B cell (primary cell): ENCODE measurements at regions not wholly inside any gene's neighbourhood (a gene's known extent, or its start where the extent isn't known, plus 50 kb on each side); places are given as distances from the start of the nearest gene placed in this dataset.

Experiments used
- ATAC-seq: fragments of 200-7000 bp; cut with Tn5 transposase; one replicate; pipeline ENCODE4 v1.10.0; 2021; ENCODE audit warnings: low read depth, mild to moderate bottlenecking, moderate number of reproducible peaks, moderate library complexity
- CTCF ChIA-PET: fragments of 350-600 bp; sonication (Branson Sonifier 250); formaldehyde crosslinking; loops from one replicate; lab custom pipeline; 2021; ENCODE audit warnings: antibody characterized with exemption, inconsistent platforms; lab: Charles Lee
- POLR2A ChIA-PET: fragments of 350-600 bp; sonication (Branson Sonifier 250); formaldehyde crosslinking; loops from one replicate; lab custom pipeline; 2021; ENCODE audit warnings: antibody characterized with exemption; lab: Charles Lee
- DNase-seq: peaks from one replicate; pipeline ENCODE4 v3.0.0; 2013
- H2AFZ ChIP-seq: 2 replicates; pipeline ENCODE4 v1.6.1; 2012; ENCODE audit warnings: mild to moderate bottlenecking, low read depth, low read length; ENCODE audit not compliant: insufficient read depth, poor library complexity, severe bottlenecking
- H3K27ac ChIP-seq, 2 donors: 1 replicate in 1 of 2; 2 replicates in 1 of 2; pipeline ENCODE4 v1.5.1; 2012 to 2013; ENCODE audit warnings: low read length in 2 of 2, mild to moderate bottlenecking in 2 of 2, moderate library complexity in 1 of 2
- H3K27me3 ChIP-seq, 4 experiments: fragments of 200-600 bp in 1 of 4; sonication (generic) in 1 of 4; replicated peaks in 1 of 4; 1 replicate in 2 of 4; 2 replicates in 2 of 4; pipeline versions ENCODE4 v1.6.1 to v1.7.0; 2013 to 2016; ENCODE audit warnings: low read length in 3 of 4, mild to moderate bottlenecking in 2 of 4, mixed read lengths in 1 of 4, moderate library complexity in 1 of 4; ENCODE audit not compliant: insufficient read depth in 4 of 4, control insufficient read depth in 3 of 4; ENCODE audit errors: control extremely low read depth in 1 of 4
- H3K36me3 ChIP-seq, 2 experiments: replicated peaks in 1 of 2; 1 replicate in 1 of 2; 2 replicates in 1 of 2; pipeline versions ENCODE4 v1.6.1 to v1.7.1; 2013; ENCODE audit warnings: low read length in 1 of 2; ENCODE audit not compliant: insufficient read depth in 2 of 2, control insufficient read depth in 1 of 2; ENCODE audit errors: control extremely low read depth in 1 of 2, extremely low read depth in 1 of 2
- H3K4me1 ChIP-seq, 2 donors: fragments of 200-600 bp in 1 of 2; sonication (generic) in 1 of 2; 1 replicate in 1 of 2; 2 replicates in 1 of 2; pipeline versions ENCODE4 v1.5.1 to v1.6.1; 2013 to 2017; ENCODE audit warnings: low read length in 2 of 2; ENCODE audit not compliant: control insufficient read depth in 2 of 2, insufficient read depth in 2 of 2
- H3K4me2 ChIP-seq: replicated peaks from 2 replicates; pipeline ENCODE3; 2012; ENCODE audit warnings: mild to moderate bottlenecking, low read depth, low read length; ENCODE audit not compliant: poor library complexity, severe bottlenecking
- H3K4me3 ChIP-seq, 5 experiments: fragments of 200-600 bp in 1 of 5; sonication (generic) in 1 of 5; 1 replicate in 3 of 5; 2 replicates in 2 of 5; pipeline versions ENCODE4 v1.5.1 to v1.7.0; 2011 to 2016; ENCODE audit warnings: low read length in 4 of 5, mild to moderate bottlenecking in 4 of 5, low read depth in 2 of 5, control low read depth in 1 of 5, moderate library complexity in 1 of 5; ENCODE audit not compliant: insufficient read depth in 1 of 5; ENCODE audit errors: control extremely low read depth in 1 of 5, extremely low read depth in 1 of 5
- H3K79me2 ChIP-seq: fragments of 200-600 bp; sonication (generic); one replicate; pipeline ENCODE4 v1.6.0; 2016; ENCODE audit warnings: low read length; ENCODE audit not compliant: control insufficient read depth, insufficient read depth
- H3K9ac ChIP-seq: fragments of 200-600 bp; sonication (generic); 2 replicates; pipeline ENCODE4 v1.6.1; 2017; ENCODE audit warnings: mild to moderate bottlenecking, low read length, moderate library complexity
- H3K9me3 ChIP-seq, 3 donors: one replicate each; pipeline versions ENCODE4 v1.6.1 to v1.7.1; 2013; ENCODE audit warnings: low read length in 2 of 3; ENCODE audit not compliant: control insufficient read depth in 2 of 3, insufficient read depth in 1 of 3; ENCODE audit errors: control extremely low read depth in 1 of 3
- H4K20me1 ChIP-seq: 2 replicates; pipeline ENCODE4 v1.6.0; 2012; ENCODE audit warnings: mild to moderate bottlenecking, low read length; ENCODE audit not compliant: insufficient read depth, control insufficient read depth, poor library complexity, severe bottlenecking
- H3K27ac Mint-ChIP-seq: one replicate; pipeline ENCODE4 v1.8.0; 2021; ENCODE audit warnings: mixed read lengths
- H3K27me3 Mint-ChIP-seq: one replicate; pipeline ENCODE4 v1.8.0; 2021; ENCODE audit warnings: mixed read lengths
- H3K4me1 Mint-ChIP-seq: one replicate; pipeline ENCODE4 v1.8.0; 2021; ENCODE audit warnings: mixed read lengths
- H3K4me3 Mint-ChIP-seq: one replicate; pipeline ENCODE4 v1.8.0; 2021; ENCODE audit warnings: mixed read lengths
- H3K9me3 Mint-ChIP-seq: one replicate; pipeline ENCODE4 v1.8.0; 2022; ENCODE audit warnings: mixed read lengths; ENCODE audit not compliant: insufficient read depth
- EZH2 ChIP-seq: IDR thresholded peaks from 2 replicates; pipeline ENCODE4 v1.6.1; 2012; ENCODE audit warnings: borderline replicate concordance, low read depth, mild to moderate bottlenecking, moderate library complexity, low read length; ENCODE audit not compliant: insufficient read depth, poor library complexity, severe bottlenecking
- WGBS: methylation state at CpG from one replicate; pipeline ENCODE4 v1.1.5; 2013; ENCODE audit warnings: missing lambda C conversion rate; ENCODE audit not compliant: insufficient coverage; 5-methylcytosine and 5-hydroxymethylcytosine counted together
- intact Hi-C: fragments of 100-400 bp; cut with micrococcal nuclease; formaldehyde crosslinking; loops from one replicate; pipeline ENCODE4 v1.10.0; 2022
- TF ChIP-seq, protein P1 (sequence below): fragments of 200-600 bp; IDR thresholded peaks from one replicate; pipeline ENCODE4 v1.8.0; 2022; ENCODE audit warnings: antibody characterized with exemption, mild to moderate bottlenecking

- Histone ChIP-seq H3K9me3 (no peaks in the 10 kb centered on the region), H3K4me3 (no peak overlapping the region), H3K27me3 (no peaks in the 10 kb centered on the region), H3K79me2 (no peaks in the 10 kb centered on the region), H2AFZ (no peak overlapping the region), H3K27ac (no peak overlapping the region), H3K4me1 (no peaks in the 10 kb centered on the region), H4K20me1 (no peaks in the 10 kb centered on the region), H3K36me3 (no peaks in the 10 kb centered on the region), H3K9ac (no peak overlapping the region), H3K4me2 (no peak overlapping the region)
- Mint-ChIP-seq H3K9me3 (no peaks in the 10 kb centered on the region), H3K4me1 (no peaks in the 10 kb centered on the region), H3K4me3 (no peak overlapping the region), H3K27me3 (no peaks in the 10 kb centered on the region), H3K27ac (no peak overlapping the region)
- TF ChIP-seq, protein P1, sequence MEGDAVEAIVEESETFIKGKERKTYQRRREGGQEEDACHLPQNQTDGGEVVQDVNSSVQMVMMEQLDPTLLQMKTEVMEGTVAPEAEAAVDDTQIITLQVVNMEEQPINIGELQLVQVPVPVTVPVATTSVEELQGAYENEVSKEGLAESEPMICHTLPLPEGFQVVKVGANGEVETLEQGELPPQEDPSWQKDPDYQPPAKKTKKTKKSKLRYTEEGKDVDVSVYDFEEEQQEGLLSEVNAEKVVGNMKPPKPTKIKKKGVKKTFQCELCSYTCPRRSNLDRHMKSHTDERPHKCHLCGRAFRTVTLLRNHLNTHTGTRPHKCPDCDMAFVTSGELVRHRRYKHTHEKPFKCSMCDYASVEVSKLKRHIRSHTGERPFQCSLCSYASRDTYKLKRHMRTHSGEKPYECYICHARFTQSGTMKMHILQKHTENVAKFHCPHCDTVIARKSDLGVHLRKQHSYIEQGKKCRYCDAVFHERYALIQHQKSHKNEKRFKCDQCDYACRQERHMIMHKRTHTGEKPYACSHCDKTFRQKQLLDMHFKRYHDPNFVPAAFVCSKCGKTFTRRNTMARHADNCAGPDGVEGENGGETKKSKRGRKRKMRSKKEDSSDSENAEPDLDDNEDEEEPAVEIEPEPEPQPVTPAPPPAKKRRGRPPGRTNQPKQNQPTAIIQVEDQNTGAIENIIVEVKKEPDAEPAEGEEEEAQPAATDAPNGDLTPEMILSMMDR, result no peak
- TF ChIP-seq EZH2, result no peak
- intact Hi-C loops, result no loop called here
- ChIA-PET CTCF (no interaction called here), POLR2A (no interaction called here)
- ATAC-seq (no peak), DNase-seq (no peak)
- WGBS, result no CpG with 5 or more reads among the region's 3 CpGs
These were observed 427.3 kb upstream of the GJE1 start for GRCh38 chr6:141705431-141705830.

DNA sequence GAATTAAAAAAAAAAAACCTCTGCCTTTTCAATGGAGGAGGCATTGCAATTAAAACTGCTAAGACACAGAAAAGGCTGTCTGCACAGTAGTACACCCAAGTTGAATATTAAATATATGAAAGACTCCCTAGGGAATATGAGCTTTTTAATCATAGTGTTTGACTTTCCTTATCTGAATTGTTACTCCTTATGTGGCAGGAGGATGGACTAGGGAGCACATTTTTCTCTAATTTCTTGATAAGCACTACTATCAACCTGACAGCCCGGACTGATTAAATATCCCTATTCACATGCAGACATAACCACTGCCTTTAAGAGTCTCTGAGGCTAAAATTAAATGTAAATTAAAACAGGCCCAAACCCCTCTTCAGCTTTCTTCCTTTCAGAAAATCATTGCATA lies 428.6 kb upstream of the GJE1 start:
- intact Hi-C loops, result no loop called here
- H3K9me3 Mint-ChIP-seq, result no peaks in the 10 kb centered on the region
- Histone ChIP-seq H2AFZ (no peak overlapping the region), H3K4me3 (no peak overlapping the region), H3K4me2 (no peak overlapping the region), H3K9me3 (no peaks in the 10 kb centered on the region), H3K36me3 (no peaks in the 10 kb centered on the region), H4K20me1 (no peaks in the 10 kb centered on the region), H3K79me2 (no peaks in the 10 kb centered on the region), H3K27ac (no peak overlapping the region), H3K9ac (no peak overlapping the region), H3K27me3 (no peaks in the 10 kb centered on the region), H3K4me1 (no peaks in the 10 kb centered on the region)
- TF ChIP-seq, protein P1, result no peak
- no peak for TF ChIP-seq EZH2
- H3K27me3 Mint-ChIP-seq, result no peaks in the 10 kb centered on the region
- CTCF ChIA-PET, result no interaction called here
- no CpG with 5 or more reads among the region's 1 CpG for WGBS
- H3K4me3 Mint-ChIP-seq, result no peak overlapping the region
- ATAC-seq (no peak), DNase-seq (no peak)
- POLR2A ChIA-PET, result no interaction called here
- H3K27ac Mint-ChIP-seq, result no peak overlapping the region
- no peaks in the 10 kb centered on the region for H3K4me1 Mint-ChIP-seq
